Hepatocyte (in vitro differentiated cells): ENCODE measurements at regions not wholly inside any gene's neighbourhood (a gene's known extent, or its start where the extent isn't known, plus 50 kb on each side); places are given as distances from the start of the nearest gene placed in this dataset.

ENCODE experiments used
- DNase-seq: peaks from one replicate; pipeline ENCODE4 v3.0.0-alpha.2; 2016; ENCODE audit warnings: low spot score
- H2AFZ ChIP-seq: fragments of 200-600 bp; sonication (generic); 2 replicates; pipeline ENCODE4 v1.6.0; 2016; ENCODE audit warnings: antibody characterized with exemption, mild to moderate bottlenecking
- H3K27ac ChIP-seq: fragments of 200-600 bp; sonication (generic); 2 replicates; pipeline ENCODE4 v1.5.1; 2016; ENCODE audit warnings: mild to moderate bottlenecking
- H3K27me3 ChIP-seq: fragments of 200-600 bp; sonication (generic); 2 replicates; pipeline ENCODE4 v1.6.1; 2016
- H3K36me3 ChIP-seq: fragments of 200-600 bp; sonication (generic); replicated peaks from 2 replicates; pipeline ENCODE4 v1.5.1; 2016; ENCODE audit warnings: low read depth; ENCODE audit not compliant: insufficient read depth
- H3K4me1 ChIP-seq: fragments of 200-600 bp; sonication (generic); 2 replicates; pipeline ENCODE4 v1.5.1; 2016; ENCODE audit warnings: mild to moderate bottlenecking, moderate library complexity; ENCODE audit not compliant: insufficient read depth
- H3K4me2 ChIP-seq: fragments of 200-600 bp; sonication (generic); 2 replicates; pipeline ENCODE4 v1.6.0; 2016
- H3K4me3 ChIP-seq: fragments of 200-600 bp; sonication (generic); 2 replicates; pipeline ENCODE4 v1.5.1; 2016; ENCODE audit warnings: mild to moderate bottlenecking
- H3K79me2 ChIP-seq: fragments of 200-600 bp; sonication (generic); 2 replicates; pipeline ENCODE4 v1.6.0; 2017; ENCODE audit warnings: mild to moderate bottlenecking
- H3K9me2 ChIP-seq: fragments of 200-600 bp; sonication (generic); replicated peaks from 2 replicates; pipeline ENCODE4 v1.6.0; 2017; ENCODE audit warnings: mild to moderate bottlenecking; ENCODE audit not compliant: insufficient read depth
- H3K9me3 ChIP-seq: fragments of 200-600 bp; sonication (generic); 2 replicates; pipeline ENCODE4 v1.5.1; 2016; ENCODE audit warnings: low read depth, mild to moderate bottlenecking
- H4K20me1 ChIP-seq: fragments of 200-600 bp; sonication (generic); 2 replicates; pipeline ENCODE4 v1.6.0; 2016; ENCODE audit warnings: mild to moderate bottlenecking; ENCODE audit not compliant: insufficient read depth, poor library complexity, severe bottlenecking
- EZH2 ChIP-seq: fragments of 200-600 bp; sonication (generic); IDR thresholded peaks from 2 replicates; pipeline ENCODE4 v1.6.1; 2016; ENCODE audit warnings: antibody characterized with exemption, mild to moderate bottlenecking, borderline replicate concordance
- EZH2phosphoT487 ChIP-seq: fragments of 200-600 bp; sonication (generic); IDR thresholded peaks from one replicate; pipeline ENCODE4 v1.6.1; 2018; ENCODE audit warnings: antibody characterized with exemption, mild to moderate bottlenecking, low read depth, moderate library complexity; ENCODE audit not compliant: unreplicated experiment, severe bottlenecking
- WGBS: methylation state at CpG from one replicate; pipeline ENCODE4 v1.1.6; 2016; ENCODE audit warnings: low lambda C conversion rate; ENCODE audit errors: missing lambda C conversion rate; 5-methylcytosine and 5-hydroxymethylcytosine counted together
- TF ChIP-seq, protein P1 (sequence below): fragments of 200-600 bp; sonication (generic); IDR thresholded peaks from 2 replicates; pipeline ENCODE4 v1.5.1; 2016; ENCODE audit warnings: antibody characterized with exemption, mild to moderate bottlenecking; ENCODE audit not compliant: poor library complexity

DNA sequence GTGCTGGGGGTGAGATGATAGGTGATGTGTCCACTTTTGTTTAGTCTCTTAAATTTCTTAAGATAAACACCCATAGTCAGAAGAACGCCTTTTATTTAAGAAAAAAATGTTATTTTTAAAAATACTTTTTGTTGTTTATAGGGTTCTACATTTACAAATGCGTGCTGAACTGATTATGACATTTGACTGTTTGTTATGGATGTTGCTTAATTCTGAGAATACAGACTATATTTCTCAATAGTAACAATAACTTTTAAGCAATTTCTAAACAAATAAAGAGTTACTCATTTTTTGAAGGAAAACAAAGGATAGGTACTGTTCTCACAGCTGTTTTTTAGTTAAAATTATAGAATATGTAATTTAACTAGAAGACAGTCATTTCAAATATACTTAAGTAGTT lies 249.9 kb upstream of the GBE1 start:
- Histone ChIP-seq H3K27ac (no peak overlapping the region), H3K4me1 (no peaks in the 10 kb centered on the region), H3K36me3 (no peaks in the 10 kb centered on the region), H2AFZ (no peak overlapping the region), H3K27me3 (no peaks in the 10 kb centered on the region), H3K9me2 (no peaks in the 10 kb centered on the region), H3K4me2 (no peak overlapping the region), H3K79me2 (no peaks in the 10 kb centered on the region), H4K20me1 (no peaks in the 10 kb centered on the region), H3K4me3 (no peak overlapping the region), H3K9me3 (no peaks in the 10 kb centered on the region)
- DNase-seq, result no peak
- 69% methylated on average over 2 of the region's 2 CpGs for WGBS
- TF ChIP-seq, protein P1, sequence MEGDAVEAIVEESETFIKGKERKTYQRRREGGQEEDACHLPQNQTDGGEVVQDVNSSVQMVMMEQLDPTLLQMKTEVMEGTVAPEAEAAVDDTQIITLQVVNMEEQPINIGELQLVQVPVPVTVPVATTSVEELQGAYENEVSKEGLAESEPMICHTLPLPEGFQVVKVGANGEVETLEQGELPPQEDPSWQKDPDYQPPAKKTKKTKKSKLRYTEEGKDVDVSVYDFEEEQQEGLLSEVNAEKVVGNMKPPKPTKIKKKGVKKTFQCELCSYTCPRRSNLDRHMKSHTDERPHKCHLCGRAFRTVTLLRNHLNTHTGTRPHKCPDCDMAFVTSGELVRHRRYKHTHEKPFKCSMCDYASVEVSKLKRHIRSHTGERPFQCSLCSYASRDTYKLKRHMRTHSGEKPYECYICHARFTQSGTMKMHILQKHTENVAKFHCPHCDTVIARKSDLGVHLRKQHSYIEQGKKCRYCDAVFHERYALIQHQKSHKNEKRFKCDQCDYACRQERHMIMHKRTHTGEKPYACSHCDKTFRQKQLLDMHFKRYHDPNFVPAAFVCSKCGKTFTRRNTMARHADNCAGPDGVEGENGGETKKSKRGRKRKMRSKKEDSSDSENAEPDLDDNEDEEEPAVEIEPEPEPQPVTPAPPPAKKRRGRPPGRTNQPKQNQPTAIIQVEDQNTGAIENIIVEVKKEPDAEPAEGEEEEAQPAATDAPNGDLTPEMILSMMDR, result no peak
- TF ChIP-seq EZH2phosphoT487 (no peak), EZH2 (no peak)

DNA sequence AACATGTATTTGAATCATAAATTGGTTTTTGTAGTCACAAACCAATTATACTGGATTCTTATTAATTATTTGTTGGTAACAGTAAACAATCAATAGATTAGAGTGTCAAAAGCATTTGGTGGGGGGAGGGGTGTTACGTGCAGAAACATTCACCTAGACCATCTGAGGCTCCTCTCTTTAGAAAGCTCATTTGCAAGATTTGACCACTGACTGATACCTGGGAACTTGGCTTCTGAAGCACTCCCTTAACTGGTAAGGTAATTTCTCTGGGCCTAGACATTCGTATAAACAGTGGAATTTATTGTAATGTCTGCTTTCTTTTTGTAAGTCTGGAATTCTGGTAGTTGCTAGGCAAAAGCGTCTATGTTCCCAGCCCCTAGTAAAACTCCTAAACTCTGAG lies 243.8 kb upstream of the GBE1 start:
- no peaks in the 10 kb centered on the region for H3K27me3 ChIP-seq
- no peaks in the 10 kb centered on the region for H3K9me3 ChIP-seq
- H3K79me2 ChIP-seq, result no peaks in the 10 kb centered on the region
- no peaks in the 10 kb centered on the region for H3K9me2 ChIP-seq
- TF ChIP-seq EZH2 (no peak), EZH2phosphoT487 (no peak)
- TF ChIP-seq, protein P1, result no peak
- H2AFZ ChIP-seq, result no peak overlapping the region
- H3K36me3 ChIP-seq, result no peaks in the 10 kb centered on the region
- WGBS, result 57% methylated on average over 3 of the region's 3 CpGs
- no peaks in the 10 kb centered on the region for H4K20me1 ChIP-seq
- H3K4me1 ChIP-seq, result no peaks in the 10 kb centered on the region
- H3K27ac ChIP-seq, result no peak overlapping the region
- H3K4me2 ChIP-seq, result no peak overlapping the region
- DNase-seq, result no peak
- H3K4me3 ChIP-seq, result no peak overlapping the region

DNA sequence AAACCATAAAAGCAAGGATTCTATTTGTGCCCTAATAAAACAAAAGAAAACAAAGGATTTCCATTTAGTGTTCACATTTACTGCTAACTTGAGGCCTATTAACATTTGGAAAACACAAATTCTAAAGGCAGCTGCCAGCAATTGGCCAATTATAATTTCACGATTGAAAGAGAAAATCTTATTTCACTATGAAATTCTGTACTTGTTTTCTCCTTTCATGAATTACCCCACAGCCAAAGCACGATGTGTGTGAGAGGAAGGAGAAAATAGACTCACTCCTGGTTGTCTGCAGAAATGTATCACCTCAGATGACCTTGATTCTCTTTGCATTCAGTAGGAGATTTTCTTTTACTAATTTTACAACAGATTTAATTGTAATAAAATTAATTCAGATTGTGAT lies 242.8 kb upstream of the GBE1 start:
- TF ChIP-seq EZH2phosphoT487 (no peak), EZH2 (no peak)
- TF ChIP-seq, protein P1, result no peak
- H3K4me3 ChIP-seq, result no peak overlapping the region
- 84% methylated on average over 2 of the region's 2 CpGs for WGBS
- no peaks in the 10 kb centered on the region for H3K9me2 ChIP-seq
- H3K4me1 ChIP-seq, result no peaks in the 10 kb centered on the region
- H3K27me3 ChIP-seq, result no peaks in the 10 kb centered on the region
- no peaks in the 10 kb centered on the region for H3K9me3 ChIP-seq
- no peaks in the 10 kb centered on the region for H3K36me3 ChIP-seq
- H4K20me1 ChIP-seq, result no peaks in the 10 kb centered on the region
- no peak for DNase-seq
- no peak overlapping the region for H2AFZ ChIP-seq
- no peak overlapping the region for H3K27ac ChIP-seq
- no peaks in the 10 kb centered on the region for H3K79me2 ChIP-seq
- no peak overlapping the region for H3K4me2 ChIP-seq
